Activated naive CD4-positive, alpha-beta T cell treated with anti-CD3 and anti-CD28 coated beads, Interleukin-2, amount 50 U/mL, for 24 hours (primary cell): ENCODE measurements at regions not wholly inside any gene's neighbourhood (a gene's known extent, or its start where the extent isn't known, plus 50 kb on each side); places are given as distances from the start of the nearest gene placed in this dataset.
A peak's percentile ranks its signal among the peaks of the same experiment; 100 is the strongest.

Source experiments
- H3K27ac Mint-ChIP-seq: one replicate; pipeline ENCODE4 v1.8.0; 2021; ENCODE audit warnings: mild to moderate bottlenecking, mixed read lengths
- H3K27me3 Mint-ChIP-seq: one replicate; pipeline ENCODE4 v1.8.0; 2021; ENCODE audit warnings: mixed read lengths
- H3K36me3 Mint-ChIP-seq: one replicate; pipeline ENCODE4 v1.8.0; 2021; ENCODE audit warnings: mixed read lengths
- H3K4me1 Mint-ChIP-seq: one replicate; pipeline ENCODE4 v1.8.0; 2021; ENCODE audit warnings: mixed read lengths
- H3K4me3 Mint-ChIP-seq: one replicate; pipeline ENCODE4 v1.8.0; 2021; ENCODE audit warnings: mild to moderate bottlenecking, mixed read lengths
- H3K9me3 Mint-ChIP-seq: one replicate; pipeline ENCODE4 v1.8.0; 2021; ENCODE audit warnings: mixed read lengths

GRCh38 chr13:44281252-44282000 is 92.2 kb upstream of the SERP2 start:
- no peak overlapping the region for H3K27ac Mint-ChIP-seq
- H3K27me3 Mint-ChIP-seq: peaks cover 13% of the 10 kb centered on the region
- H3K4me3 Mint-ChIP-seq: no peak overlapping the region
- H3K4me1 Mint-ChIP-seq: peaks cover 26% of the 10 kb centered on the region
- peaks cover 15% of the 10 kb centered on the region for H3K9me3 Mint-ChIP-seq
- peaks cover 5% of the 10 kb centered on the region for H3K36me3 Mint-ChIP-seq

GRCh38 chr13:44283600-44283999 is 90.0 kb upstream of the SERP2 start:
- Mint-ChIP-seq H3K4me3 (no peak overlapping the region), H3K27me3 (peaks cover 20% of the 10 kb centered on the region), H3K27ac (no peak overlapping the region), H3K9me3 (peaks cover 6% of the 10 kb centered on the region), H3K36me3 (peaks cover 2% of the 10 kb centered on the region), H3K4me1 (peaks cover 8% of the 10 kb centered on the region)

- Mint-ChIP-seq H3K27me3 (peaks cover 18% of the 10 kb centered on the region), H3K9me3 (no peaks in the 10 kb centered on the region), H3K27ac (no peak overlapping the region), H3K4me1 (peaks cover 7% of the 10 kb centered on the region), H3K4me3 (no peak overlapping the region), H3K36me3 (no peaks in the 10 kb centered on the region)
Observed at GRCh38 chr13:44287958-44288357, 85.7 kb upstream of the SERP2 start.

- Mint-ChIP-seq H3K4me3 (no peak overlapping the region), H3K9me3 (no peaks in the 10 kb centered on the region), H3K27ac (no peak overlapping the region), H3K36me3 (no peaks in the 10 kb centered on the region), H3K4me1 (peaks cover 27% of the 10 kb centered on the region), H3K27me3 (peaks cover 2% of the 10 kb centered on the region)
Observed at GRCh38 chr13:44292545-44292944, 81.1 kb upstream of the SERP2 start.

GRCh38 chr13:44293374-44293773 is 80.2 kb upstream of the SERP2 start:
- Mint-ChIP-seq H3K4me1 (peaks cover 27% of the 10 kb centered on the region), H3K27ac (peak overlapping the region; percentile 90)

GRCh38 chr13:44293908-44294735 is 79.5 kb upstream of the SERP2 start:
- Mint-ChIP-seq H3K36me3 (no peaks in the 10 kb centered on the region), H3K9me3 (no peaks in the 10 kb centered on the region), H3K4me1 (peaks cover 27% of the 10 kb centered on the region), H3K4me3 (peak overlapping the region; percentile 26), H3K27me3 (peaks cover 2% of the 10 kb centered on the region), H3K27ac (peak overlapping the region; percentile 90)

More at GRCh38 chr13:44293374-44293773, 80.2 kb upstream of the SERP2 start:
- H3K4me3 Mint-ChIP-seq: no peak overlapping the region
- H3K9me3 Mint-ChIP-seq: no peaks in the 10 kb centered on the region
- no peaks in the 10 kb centered on the region for H3K36me3 Mint-ChIP-seq
- H3K27me3 Mint-ChIP-seq: peaks cover 2% of the 10 kb centered on the region

GRCh38 chr13:44294876-44295275 is 78.7 kb upstream of the SERP2 start:
- Mint-ChIP-seq H3K27me3 (peaks cover 2% of the 10 kb centered on the region), H3K4me3 (no peak overlapping the region), H3K36me3 (no peaks in the 10 kb centered on the region), H3K9me3 (no peaks in the 10 kb centered on the region), H3K27ac (peak overlapping the region; percentile 90), H3K4me1 (peaks cover 27% of the 10 kb centered on the region)

- Mint-ChIP-seq H3K4me1 (peaks cover 36% of the 10 kb centered on the region), H3K36me3 (no peaks in the 10 kb centered on the region), H3K27ac (peak overlapping the region; percentile 60), H3K9me3 (peaks cover 7% of the 10 kb centered on the region), H3K4me3 (no peak overlapping the region), H3K27me3 (no peaks in the 10 kb centered on the region)
Observed at GRCh38 chr13:44296856-44297255, 76.8 kb upstream of the SERP2 start.

- Mint-ChIP-seq H3K9me3 (peaks cover 7% of the 10 kb centered on the region), H3K27me3 (no peaks in the 10 kb centered on the region), H3K4me1 (peaks cover 27% of the 10 kb centered on the region), H3K27ac (no peak overlapping the region), H3K36me3 (no peaks in the 10 kb centered on the region), H3K4me3 (no peak overlapping the region)
Observed at GRCh38 chr13:44298314-44298713, 75.3 kb upstream of the SERP2 start.

GRCh38 chr13:44299152-44299943 is 74.3 kb upstream of the SERP2 start:
- Mint-ChIP-seq H3K4me1 (peaks cover 20% of the 10 kb centered on the region), H3K27me3 (no peaks in the 10 kb centered on the region), H3K36me3 (no peaks in the 10 kb centered on the region), H3K9me3 (peaks cover 7% of the 10 kb centered on the region), H3K27ac (peak overlapping the region; percentile 20), H3K4me3 (no peak overlapping the region)

GRCh38 chr13:44300895-44301638 is 72.6 kb upstream of the SERP2 start:
- H3K27ac Mint-ChIP-seq: peak overlapping the region; percentile 86
- H3K4me1 Mint-ChIP-seq: peaks cover 25% of the 10 kb centered on the region
- peaks cover 7% of the 10 kb centered on the region for H3K9me3 Mint-ChIP-seq
- H3K4me3 Mint-ChIP-seq: peak overlapping the region; percentile 12
- H3K36me3 Mint-ChIP-seq: no peaks in the 10 kb centered on the region
- no peaks in the 10 kb centered on the region for H3K27me3 Mint-ChIP-seq

GRCh38 chr13:44301639-44302015 is 72.0 kb upstream of the SERP2 start:
- Mint-ChIP-seq H3K27me3 (no peaks in the 10 kb centered on the region), H3K4me3 (peak overlapping the region; percentile 12), H3K27ac (peak overlapping the region; percentile 86), H3K36me3 (no peaks in the 10 kb centered on the region), H3K9me3 (peaks cover 7% of the 10 kb centered on the region), H3K4me1 (peaks cover 31% of the 10 kb centered on the region)

- no peaks in the 10 kb centered on the region for H3K27me3 Mint-ChIP-seq
- no peaks in the 10 kb centered on the region for H3K36me3 Mint-ChIP-seq
- H3K4me3 Mint-ChIP-seq: no peak overlapping the region
- no peak overlapping the region for H3K27ac Mint-ChIP-seq
- H3K9me3 Mint-ChIP-seq: peaks cover 7% of the 10 kb centered on the region
- H3K4me1 Mint-ChIP-seq: peaks cover 37% of the 10 kb centered on the region
Observed at GRCh38 chr13:44302233-44302632, 71.4 kb upstream of the SERP2 start.

GRCh38 chr13:44302940-44303575 is 70.6 kb upstream of the SERP2 start:
- Mint-ChIP-seq H3K27ac (no peak overlapping the region), H3K36me3 (no peaks in the 10 kb centered on the region), H3K9me3 (peaks cover 7% of the 10 kb centered on the region), H3K4me1 (peaks cover 41% of the 10 kb centered on the region), H3K4me3 (no peak overlapping the region), H3K27me3 (no peaks in the 10 kb centered on the region)
